BE2C (cell line): ENCODE measurements at regions not wholly inside any gene's neighbourhood (a gene's known extent, or its start where the extent isn't known, plus 50 kb on each side); places are given as distances from the start of the nearest gene placed in this dataset.
"Not testable (repeated sequence)": the region's sequence is repeated elsewhere in the genome, so short reads cannot be mapped to it uniquely, and the experiment has no call there.

ENCODE experiments used
- DNase-seq: peaks from one replicate; pipeline ENCODE4 v3.0.0-alpha.2; 2020
- H3K27me3 ChIP-seq: fragments of 250-450 bp; sonication (Bioruptor Pico); 2 replicates; pipeline ENCODE4 v1.5.1; 2020; ENCODE audit warnings: mild to moderate bottlenecking
- H3K36me3 ChIP-seq: fragments of 250-450 bp; sonication (Bioruptor Pico); 2 replicates; pipeline ENCODE4 v1.5.1; 2020; ENCODE audit warnings: mild to moderate bottlenecking
- H3K4me1 ChIP-seq: fragments of 250-450 bp; sonication (Bioruptor Pico); 2 replicates; pipeline ENCODE4 v1.5.1; 2020
- H3K4me3 ChIP-seq: 2 replicates; pipeline ENCODE4 v1.5.1; 2011; ENCODE audit warnings: low read depth, low read length
- H3K9me3 ChIP-seq: fragments of 250-450 bp; sonication (Bioruptor Pico); 2 replicates; pipeline ENCODE4 v1.5.1; 2020
- CTCF ChIP-seq: IDR thresholded peaks from 2 replicates; pipeline ENCODE4 v1.5.1; 2012; ENCODE audit warnings: mild to moderate bottlenecking, low read depth, low read length

- H3K36me3 ChIP-seq: no peaks in the 10 kb centered on the region
- H3K4me1 ChIP-seq: no peaks in the 10 kb centered on the region
- DNase-seq: no peak
- no peaks in the 10 kb centered on the region for H3K27me3 ChIP-seq
- no peak overlapping the region for H3K4me3 ChIP-seq
- TF ChIP-seq CTCF: no peak
- no peaks in the 10 kb centered on the region for H3K9me3 ChIP-seq
Measured at GRCh38 chr6:28615955-28616747, 90.5 kb downstream of the GPX5 start.

GRCh38 chr6:28618898-28619555 lies 93.3 kb downstream of the GPX5 start:
- H3K27me3 ChIP-seq: no peaks in the 10 kb centered on the region
- no peaks in the 10 kb centered on the region for H3K36me3 ChIP-seq
- no peak overlapping the region for H3K4me3 ChIP-seq
- DNase-seq: no peak
- TF ChIP-seq CTCF: no peak
- H3K4me1 ChIP-seq: no peaks in the 10 kb centered on the region
- no peaks in the 10 kb centered on the region for H3K9me3 ChIP-seq

- H3K4me1 ChIP-seq, DNase-seq, H3K27me3 ChIP-seq, H3K36me3 ChIP-seq, H3K9me3 ChIP-seq: not testable (repeated sequence)
- H3K4me3 ChIP-seq: peak overlapping the region; percentile 54
Measured at GRCh38 chr6:28621268-28621667, 95.6 kb downstream of the GPX5 start.

- not testable (repeated sequence) for H3K36me3 ChIP-seq, H3K9me3 ChIP-seq, H3K4me1 ChIP-seq, DNase-seq, H3K27me3 ChIP-seq, H3K4me3 ChIP-seq
Measured at GRCh38 chr6:28623242-28623641, 97.6 kb downstream of the GPX5 start.

- not testable (repeated sequence) for H3K4me3 ChIP-seq, H3K27me3 ChIP-seq, H3K9me3 ChIP-seq, H3K4me1 ChIP-seq, H3K36me3 ChIP-seq, DNase-seq
Measured at GRCh38 chr6:28626386-28626785, 100.7 kb downstream of the GPX5 start.

- no peaks in the 10 kb centered on the region for H3K36me3 ChIP-seq
- no peaks in the 10 kb centered on the region for H3K4me1 ChIP-seq
- DNase-seq: no peak
- no peaks in the 10 kb centered on the region for H3K9me3 ChIP-seq
- no peak for TF ChIP-seq CTCF
- no peak overlapping the region for H3K4me3 ChIP-seq
- no peaks in the 10 kb centered on the region for H3K27me3 ChIP-seq
Measured at GRCh38 chr6:28632326-28632851, 106.7 kb downstream of the GPX5 start.

- Histone ChIP-seq H3K4me3 (peak overlapping the region; percentile 95; the same call in 1 of the 2 replicates), H3K36me3 (no peaks in the 10 kb centered on the region), H3K27me3 (no peaks in the 10 kb centered on the region), H3K4me1 (no peaks in the 10 kb centered on the region), H3K9me3 (no peaks in the 10 kb centered on the region)
- no peak for TF ChIP-seq CTCF
- DNase-seq: peak; percentile 56
Measured at GRCh38 chr6:28633445-28634215, 107.9 kb downstream of the GPX5 start.
